ENCODE measurements at regions not wholly inside any gene's neighbourhood (a gene's known extent, or its start where the extent isn't known, plus 50 kb on each side); places are given as distances from the start of the nearest gene placed in this dataset.

GRCh38 chr18:22800551-22800951, 132.6 kb upstream of the RBBP8 start:
- TF ChIP-seq CTCF (IDR thresholded peaks at IDR 0.05) (no peak), POLR2A (IDR thresholded peaks at IDR 0.05) (no peak)

All from esophagus squamous epithelium (tissue), 4 donors.